Mesodermal cell (in vitro differentiated cells): ENCODE measurements at regions not wholly inside any gene's neighbourhood (a gene's known extent, or its start where the extent isn't known, plus 50 kb on each side); places are given as distances from the start of the nearest gene placed in this dataset.

ENCODE experiments used
- H3K27ac ChIP-seq: 2 replicates; pipeline ENCODE4 v1.7.0; 2013; ENCODE audit warnings: mild to moderate bottlenecking, low read depth, low read length, moderate library complexity; ENCODE audit not compliant: severe bottlenecking
- H3K36me3 ChIP-seq: 2 replicates; pipeline ENCODE4 v1.7.1; 2013; ENCODE audit warnings: mild to moderate bottlenecking, low read length, moderate library complexity; ENCODE audit not compliant: control insufficient read depth, insufficient read depth
- H3K4me1 ChIP-seq: one replicate; pipeline ENCODE4 v1.7.1; 2013; ENCODE audit warnings: mild to moderate bottlenecking, low read length; ENCODE audit not compliant: insufficient read depth, control insufficient read depth, poor library complexity, severe bottlenecking
- H3K4me3 ChIP-seq: 2 replicates; pipeline ENCODE4 v1.7.0; 2013; ENCODE audit warnings: low read length, control low read depth, mild to moderate bottlenecking; ENCODE audit not compliant: insufficient read depth, poor library complexity, severe bottlenecking; ENCODE audit errors: extremely low read depth
- H3K9me3 ChIP-seq: 2 replicates; pipeline ENCODE4 v1.7.1; 2013; ENCODE audit warnings: mild to moderate bottlenecking, low read length, moderate library complexity; ENCODE audit not compliant: control insufficient read depth
- WGBS, 2 experiments: methylation state at CpG; one replicate each; pipeline ENCODE4 v1.1.5; 2013; ENCODE audit warnings: missing lambda C conversion rate in 2 of 2; ENCODE audit not compliant: insufficient coverage in 2 of 2; 5-methylcytosine and 5-hydroxymethylcytosine counted together

GRCh38 chr7:67743501-67743900 is 746.9 kb downstream of the TYW1 start:
- 100% methylated on average over 1 of the region's 1 CpG; no CpG with 5 or more reads in 1 of the 2 experiments for WGBS, 2 experiments

GRCh38 chr7:67752227-67752626 is 755.6 kb downstream of the TYW1 start:
- Histone ChIP-seq H3K4me1 (peaks cover 5% of the 10 kb centered on the region), H3K36me3 (no peaks in the 10 kb centered on the region), H3K27ac (no peak overlapping the region), H3K9me3 (no peaks in the 10 kb centered on the region), H3K4me3 (no peak overlapping the region)
- 83 to 94% methylated on average over 1 to 2 of the region's 2 CpGs for WGBS, 2 experiments

More at GRCh38 chr7:67743501-67743900, 746.9 kb downstream of the TYW1 start:
- Histone ChIP-seq H3K4me3 (no peak overlapping the region), H3K27ac (no peak overlapping the region), H3K36me3 (no peaks in the 10 kb centered on the region), H3K9me3 (no peaks in the 10 kb centered on the region), H3K4me1 (no peaks in the 10 kb centered on the region)

GRCh38 chr7:67753891-67754290 is 757.3 kb downstream of the TYW1 start:
- 82% methylated on average over 2 of the region's 4 CpGs; no CpG with 5 or more reads in 1 of the 2 experiments for WGBS, 2 experiments
- Histone ChIP-seq H3K4me1 (peaks cover 5% of the 10 kb centered on the region), H3K9me3 (no peaks in the 10 kb centered on the region), H3K36me3 (no peaks in the 10 kb centered on the region), H3K4me3 (no peak overlapping the region), H3K27ac (peak overlapping the region; percentile 37)

DNA sequence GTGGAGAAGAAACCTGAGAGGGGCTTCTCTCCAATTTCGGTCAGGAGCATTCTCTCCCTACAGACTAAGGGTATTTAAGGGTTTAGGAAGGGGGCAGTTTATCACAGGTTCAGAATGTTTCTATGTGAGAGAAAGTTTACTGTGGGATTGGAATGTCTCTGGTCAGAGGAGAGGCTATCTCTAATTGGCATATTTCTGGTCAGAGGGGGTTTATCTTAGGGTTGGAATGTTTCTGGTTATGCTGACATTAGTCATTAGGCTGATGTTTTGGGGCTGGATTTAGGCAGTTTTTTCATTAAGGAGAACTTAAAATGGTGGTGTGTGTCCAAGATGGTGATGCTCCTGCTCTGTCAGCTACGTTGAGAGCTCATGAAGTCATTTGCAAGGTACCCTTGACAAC is 758.0 kb downstream of the TYW1 start:
- Histone ChIP-seq H3K4me3 (no peak overlapping the region), H3K9me3 (no peaks in the 10 kb centered on the region), H3K36me3 (no peaks in the 10 kb centered on the region), H3K4me1 (peaks cover 5% of the 10 kb centered on the region), H3K27ac (peak overlapping the region; percentile 37)
- 90 to 100% methylated on average over 1 to 2 of the region's 2 CpGs for WGBS, 2 experiments

DNA sequence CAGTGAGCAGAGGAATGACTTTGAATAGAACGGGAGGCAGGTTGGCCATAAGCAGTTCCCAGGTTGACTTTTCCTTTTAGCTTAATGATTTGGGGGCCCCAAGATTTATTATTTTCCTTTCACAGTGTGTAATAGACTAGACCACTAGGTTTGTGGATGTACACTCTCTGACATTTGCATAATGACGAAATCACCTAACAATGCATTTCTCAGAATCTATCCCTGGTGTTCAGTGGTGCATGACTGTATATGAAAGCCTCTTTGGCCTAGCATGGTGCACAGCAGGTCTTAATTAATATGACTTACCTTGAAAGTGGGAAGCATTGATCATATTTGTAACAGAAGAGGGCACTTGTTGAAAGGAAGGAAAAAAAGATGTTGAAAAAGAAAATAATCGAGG is 761.9 kb downstream of the TYW1 start:
- 74 to 78% methylated on average over 2 of the region's 3 CpGs for WGBS, 2 experiments
- no peak overlapping the region for H3K27ac ChIP-seq
- no peaks in the 10 kb centered on the region for H3K36me3 ChIP-seq
- peaks cover 4% of the 10 kb centered on the region for H3K9me3 ChIP-seq
- no peak overlapping the region for H3K4me3 ChIP-seq
- peaks cover 5% of the 10 kb centered on the region for H3K4me1 ChIP-seq

GRCh38 chr7:67760971-67761370 is 764.3 kb downstream of the TYW1 start:
- H3K27ac ChIP-seq: no peak overlapping the region
- no peaks in the 10 kb centered on the region for H3K36me3 ChIP-seq
- peaks cover 4% of the 10 kb centered on the region for H3K9me3 ChIP-seq
- no peaks in the 10 kb centered on the region for H3K4me1 ChIP-seq
- WGBS, 2 experiments: no CpG with 5 or more reads among the region's 1 CpG
- H3K4me3 ChIP-seq: no peak overlapping the region

GRCh38 chr7:67762516-67762915 is 765.9 kb downstream of the TYW1 start:
- Histone ChIP-seq H3K36me3 (no peaks in the 10 kb centered on the region), H3K9me3 (peaks cover 4% of the 10 kb centered on the region), H3K4me3 (no peak overlapping the region)

DNA sequence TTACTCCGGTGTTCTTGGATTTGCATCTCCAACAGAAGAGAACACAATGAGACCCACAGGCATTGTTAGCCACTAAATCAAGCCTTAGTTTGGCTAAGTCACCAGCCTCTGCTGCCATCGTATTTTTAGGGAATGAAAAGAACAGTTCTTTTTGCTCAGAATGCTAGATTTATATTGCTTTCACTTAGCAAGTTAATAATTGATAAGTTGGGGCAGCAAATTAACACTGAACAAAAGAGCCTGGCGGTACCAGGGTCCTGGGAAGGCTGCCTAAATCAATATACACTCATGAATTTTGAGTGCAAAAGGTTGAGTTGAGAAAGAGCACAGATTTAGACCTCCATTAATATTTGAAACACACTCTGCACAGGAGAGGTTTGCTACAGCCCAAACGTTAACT is 767.7 kb downstream of the TYW1 start:
- no peaks in the 10 kb centered on the region for H3K36me3 ChIP-seq
- WGBS, 2 experiments: 88 to 100% methylated on average over 2 to 3 of the region's 4 CpGs
- H3K27ac ChIP-seq: no peak overlapping the region
- H3K4me3 ChIP-seq: no peak overlapping the region
- no peaks in the 10 kb centered on the region for H3K4me1 ChIP-seq
- H3K9me3 ChIP-seq: peaks cover 4% of the 10 kb centered on the region

More at GRCh38 chr7:67762516-67762915, 765.9 kb downstream of the TYW1 start:
- no peak overlapping the region for H3K27ac ChIP-seq
- H3K4me1 ChIP-seq: no peaks in the 10 kb centered on the region
- no CpG with 5 or more reads among the region's 4 CpGs for WGBS, 2 experiments

DNA sequence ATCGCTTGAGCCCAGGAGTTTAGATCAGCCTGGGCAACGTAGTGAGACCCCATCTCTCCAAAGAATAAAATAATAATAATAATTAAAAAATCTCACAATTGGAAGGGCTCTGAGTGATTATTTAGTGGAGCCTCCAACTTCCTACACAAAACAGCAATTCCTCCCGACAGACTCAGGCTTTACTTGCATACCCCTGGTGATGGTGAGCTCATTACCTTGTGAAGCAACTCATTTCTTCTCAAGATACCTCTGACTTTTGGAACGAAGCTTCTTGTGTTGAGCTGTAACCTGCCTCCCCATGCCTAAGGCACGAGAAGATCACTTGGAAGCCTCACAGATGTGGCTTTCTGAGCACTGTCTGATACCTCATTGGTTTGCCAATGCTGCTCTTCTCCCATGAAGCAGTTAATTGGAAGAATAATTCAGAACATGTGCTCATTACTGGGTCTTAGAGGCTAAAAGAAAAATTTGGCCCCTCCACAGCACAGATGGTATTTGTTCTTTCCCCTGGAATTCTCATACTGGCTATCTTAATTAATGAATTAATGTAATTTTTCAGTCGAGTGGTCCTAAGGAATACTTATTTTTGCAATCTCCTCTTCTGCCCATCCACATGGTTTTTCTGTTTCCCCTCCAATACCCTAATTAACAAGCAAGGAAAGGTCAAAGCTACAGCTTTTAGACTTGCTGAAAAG is 769.0 kb downstream of the TYW1 start:
- H3K27ac ChIP-seq: no peak overlapping the region
- 84 to 88% methylated on average over 3 of the region's 6 CpGs for WGBS, 2 experiments
- no peaks in the 10 kb centered on the region for H3K4me1 ChIP-seq
- H3K9me3 ChIP-seq: peaks cover 1% of the 10 kb centered on the region
- H3K4me3 ChIP-seq: no peak overlapping the region
- H3K36me3 ChIP-seq: no peaks in the 10 kb centered on the region

- Histone ChIP-seq H3K9me3 (no peaks in the 10 kb centered on the region), H3K4me1 (no peaks in the 10 kb centered on the region), H3K27ac (no peak overlapping the region), H3K36me3 (no peaks in the 10 kb centered on the region), H3K4me3 (no peak overlapping the region)
- 78 to 95% methylated on average over 2 of the region's 4 CpGs for WGBS, 2 experiments
Measured at GRCh38 chr7:67766906-67767410, 770.3 kb downstream of the TYW1 start.

GRCh38 chr7:67771846-67772605 is 775.4 kb downstream of the TYW1 start:
- peaks cover 1% of the 10 kb centered on the region for H3K4me1 ChIP-seq
- H3K27ac ChIP-seq: no peak overlapping the region
- no peaks in the 10 kb centered on the region for H3K36me3 ChIP-seq
- H3K4me3 ChIP-seq: no peak overlapping the region
- WGBS, 2 experiments: 89 to 94% methylated on average over 15 of the region's 15 CpGs
- no peaks in the 10 kb centered on the region for H3K9me3 ChIP-seq
